GM12878 (cell line): ENCODE measurements at regions not wholly inside any gene's neighbourhood (a gene's known extent, or its start where the extent isn't known, plus 50 kb on each side); places are given as distances from the start of the nearest gene placed in this dataset.

Experiments used
- ATAC-seq: fragments of 200-7000 bp; cut with Tn5 transposase; 3 replicates; pipeline ENCODE4 v1.9.1; 2020; ENCODE audit warnings: mild to moderate bottlenecking, moderate library complexity
- BruUV-seq: library from RNA; stranded (reverse); fragments of 400-500 nt; replicated peaks from 2 replicates; lab custom pipeline; 2021; lab: Mats Ljungman, UMichigan
- CTCF ChIA-PET: fragments of 300-600 bp; sonication (Branson Sonifier 250); formaldehyde crosslinking; extraction: SDS; loops from one replicate; lab custom pipeline; 2021; ENCODE audit warnings: inconsistent platforms; lab: Yijun Ruan, JAX
- POLR2A ChIA-PET: fragments of 350-600 bp; formaldehyde crosslinking; extraction: SDS; loops from one replicate; lab custom pipeline; 2021; ENCODE audit warnings: inconsistent platforms; lab: Charles Lee
- RAD21 ChIA-PET: fragments of 300-600 bp; sonication (Branson Sonifier 250); formaldehyde crosslinking; loops from one replicate; lab custom pipeline; 2023; ENCODE audit warnings: antibody characterized with exemption; ENCODE audit not compliant: unreplicated experiment; lab: Charles Lee
- SMC1A ChIA-PET: fragments of 300-600 bp; sonication (Branson Sonifier 250); formaldehyde crosslinking; loops from one replicate; lab custom pipeline; 2023; ENCODE audit not compliant: unreplicated experiment, uncharacterized antibody; lab: Charles Lee
- DNase-seq: peaks from one replicate; pipeline ENCODE4 v3.0.0-alpha.2; 2011; ENCODE audit warnings: low read depth, low spot score
- FAIRE-seq: peaks from 3 replicates; lab custom pipeline; 2011; peaks lifted over from hg19 to GRCh38; lab: Jason Lieb, UNC
- H2AFZ ChIP-seq: 2 replicates; pipeline ENCODE4 v1.6.0; 2011; ENCODE audit warnings: low read depth, low read length, control low read depth; ENCODE audit not compliant: control insufficient read depth
- H3K27ac ChIP-seq: 2 replicates; pipeline ENCODE4 v1.5.1; 2011; ENCODE audit warnings: control low read depth; ENCODE audit not compliant: control insufficient read depth, insufficient read depth
- H3K27me3 ChIP-seq, 2 experiments: replicated peaks in 1 of 2; 2 replicates each; pipeline versions ENCODE4 v1.6.0 to v1.6.1; 2011; ENCODE audit warnings: low read length in 1 of 2; ENCODE audit not compliant: control insufficient read depth in 2 of 2, insufficient read depth in 2 of 2
- H3K36me3 ChIP-seq, 2 experiments: 2 replicates each; pipeline ENCODE4 v1.5.1; 2011; ENCODE audit warnings: low read length in 1 of 2; ENCODE audit not compliant: control insufficient read depth in 2 of 2, insufficient read depth in 2 of 2
- H3K4me1 ChIP-seq: 2 replicates; pipeline ENCODE4 v1.6.1; 2011; ENCODE audit warnings: mild to moderate bottlenecking, low read length, moderate library complexity, mixed read lengths; ENCODE audit not compliant: control insufficient read depth, insufficient read depth
- H3K4me2 ChIP-seq: 2 replicates; pipeline ENCODE4 v1.6.0; 2011; ENCODE audit warnings: control low read depth; ENCODE audit not compliant: control insufficient read depth, insufficient read depth
- H3K4me3 ChIP-seq: fragments of 200-600 bp; sonication (generic); 2 replicates; pipeline ENCODE4 v1.5.1; 2016
- H3K79me2 ChIP-seq: 2 replicates; pipeline ENCODE4 v1.6.0; 2011; ENCODE audit warnings: low read length; ENCODE audit not compliant: control insufficient read depth, insufficient read depth
- H3K9ac ChIP-seq: 2 replicates; pipeline ENCODE4 v1.8.0; 2011; ENCODE audit warnings: low read length, control low read depth, mixed read lengths; ENCODE audit not compliant: control insufficient read depth, insufficient read depth
- H3K9me3 ChIP-seq: replicated peaks from 3 replicates; pipeline ENCODE4 v1.5.1; 2011; ENCODE audit warnings: mild to moderate bottlenecking, low read length; ENCODE audit not compliant: control insufficient read depth, insufficient read depth
- H4K20me1 ChIP-seq: 2 replicates; pipeline ENCODE4 v1.6.0; 2011; ENCODE audit not compliant: control insufficient read depth, insufficient read depth
- BRCA1 ChIP-seq: IDR thresholded peaks from 2 replicates; pipeline ENCODE4 v1.6.1; 2011; ENCODE audit warnings: low read depth, low read length, improper control_type of control experiment
- IRF4 ChIP-seq: IDR thresholded peaks from 2 replicates; pipeline ENCODE4 v1.6.1; 2011; ENCODE audit warnings: low read depth, low read length
- KAT2A ChIP-seq: conservative IDR thresholded peaks from 2 replicates; pipeline ENCODE4 v1.6.1; 2011; ENCODE audit warnings: low read depth, low read length; ENCODE audit not compliant: control insufficient read depth
- MTA2 ChIP-seq: fragments of 450-650 bp; IDR thresholded peaks from 2 replicates; pipeline ENCODE4 v1.6.1; 2016; ENCODE audit warnings: low read depth, mild to moderate bottlenecking, moderate library complexity
- POLR2A ChIP-seq: IDR thresholded peaks from 2 replicates; pipeline ENCODE4 v1.6.1; 2011; ENCODE audit warnings: low read depth, mild to moderate bottlenecking, low read length
- RELA ChIP-seq: fragments of 450-650 bp; IDR thresholded peaks from 2 replicates; pipeline ENCODE4 v1.8.0; 2014; ENCODE audit warnings: borderline replicate concordance; ENCODE audit not compliant: partially characterized antibody
- SMAD1 ChIP-seq: fragments of 450-650 bp; IDR thresholded peaks from 2 replicates; pipeline ENCODE4 v1.6.1; 2018; ENCODE audit warnings: mild to moderate bottlenecking, low read depth; ENCODE audit not compliant: partially characterized antibody
- SUZ12 ChIP-seq: fragments of 200-600 bp; sonication (generic); IDR thresholded peaks from one replicate; pipeline ENCODE4 v1.6.1; 2018; ENCODE audit warnings: antibody characterized with exemption, mild to moderate bottlenecking; ENCODE audit not compliant: unreplicated experiment
- YBX1 ChIP-seq: fragments of 450-650 bp; IDR thresholded peaks from 2 replicates; pipeline ENCODE4 v1.6.1; 2016; ENCODE audit warnings: antibody characterized with exemption
- ZBED1 ChIP-seq: IDR thresholded peaks from 2 replicates; pipeline ENCODE4 v1.6.1; 2016; ENCODE audit warnings: borderline replicate concordance
- ZNF217 ChIP-seq: fragments of 450-650 bp; IDR thresholded peaks from 2 replicates; pipeline ENCODE4 v1.6.1; 2017; ENCODE audit warnings: antibody characterized with exemption, mild to moderate bottlenecking
- ZNF384 ChIP-seq: IDR thresholded peaks from 2 replicates; pipeline ENCODE4 v1.6.1; 2012; ENCODE audit warnings: low read depth, mild to moderate bottlenecking, low read length, improper control_type of control experiment, borderline replicate concordance
- WGBS: methylation state at CpG from one replicate; pipeline ENCODE4 v1.1.6; 2016; ENCODE audit warnings: low lambda C conversion rate; ENCODE audit not compliant: insufficient replicate concordance, insufficient coverage; ENCODE audit errors: missing lambda C conversion rate; 5-methylcytosine and 5-hydroxymethylcytosine counted together
- in situ Hi-C: fragments of 300-500 bp; cut with MboI; formaldehyde crosslinking; loops from 9 replicates; pipeline ENCODE4 v1.14.3; 2018; ENCODE audit warnings: mixed read lengths
- intact Hi-C: fragments of 100-400 bp; cut with micrococcal nuclease; formaldehyde crosslinking; loops from one replicate; pipeline ENCODE4 v1.14.2; 2022; ENCODE audit not compliant: unreplicated experiment
- TF ChIP-seq, protein P1 (sequence below): fragments of 450-650 bp; IDR thresholded peaks from 2 replicates; pipeline ENCODE4 v1.6.1; 2014; ENCODE audit warnings: mild to moderate bottlenecking
- TF ChIP-seq, protein P2 (sequence below): fragments of 450-650 bp; IDR thresholded peaks from 2 replicates; pipeline ENCODE4 v1.6.1; 2018; ENCODE audit warnings: mild to moderate bottlenecking, low read depth, moderate library complexity; ENCODE audit not compliant: partially characterized antibody
- TF ChIP-seq, protein P3 (sequence below): IDR thresholded peaks from 2 replicates; pipeline ENCODE4 v1.6.1; 2012; ENCODE audit warnings: low read depth, low read length, improper control_type of control experiment
- TF ChIP-seq, protein P4 (sequence below): fragments of 450-650 bp; formaldehyde crosslinking; IDR thresholded peaks from 2 replicates; pipeline ENCODE4 v1.5.0; 2022; ENCODE audit warnings: mild to moderate bottlenecking, missing genetic modification characterization

DNA sequence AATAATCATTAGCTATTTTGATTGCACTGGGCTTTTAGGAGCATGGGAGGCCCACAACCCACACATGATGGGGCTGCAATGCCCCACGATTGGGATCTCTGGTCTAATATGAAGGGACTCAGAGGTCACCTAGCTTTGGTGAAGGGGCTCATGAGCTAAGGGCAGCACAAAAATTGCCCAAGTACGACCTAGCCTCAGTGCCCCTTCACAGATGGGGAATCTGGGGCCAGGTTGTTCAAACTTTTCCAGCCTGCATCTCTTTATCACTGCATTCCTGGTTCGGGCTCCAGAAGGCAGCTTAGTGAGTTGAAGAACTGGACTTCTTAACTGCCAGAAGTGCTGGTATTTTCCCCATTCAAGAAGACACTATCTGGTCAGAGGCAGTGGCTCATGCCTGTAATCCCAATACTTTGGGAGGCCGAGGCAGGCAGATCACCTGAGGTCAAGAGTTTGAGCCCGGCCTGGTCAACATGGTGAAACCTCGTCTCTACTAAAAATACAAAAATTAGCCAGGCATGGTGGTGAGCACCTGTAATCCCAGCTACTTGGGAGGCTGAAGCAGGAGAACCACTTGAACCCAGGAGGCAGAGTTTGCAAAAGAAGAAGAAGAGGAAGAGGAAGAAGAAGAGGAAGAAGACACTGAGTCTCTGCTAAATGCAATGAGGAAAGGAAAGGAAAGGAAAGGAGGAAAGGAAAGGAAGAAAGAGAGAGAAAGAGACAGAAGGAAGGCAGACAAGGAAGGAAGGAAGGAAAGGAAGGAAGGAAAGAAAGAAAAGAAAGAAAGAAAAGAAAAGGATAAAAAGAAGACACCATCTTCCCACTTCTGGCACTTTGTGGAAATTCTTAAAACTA lies 258.5 kb upstream of the IRF2BP2 start:
- POLR2A ChIA-PET: interaction anchor here (1.4 kb wide), 1 partner anchor 10 kb away, joined by 7 read pairs; no protein-coding TSS in a partner anchor
- H3K36me3 ChIP-seq: no peaks in the 10 kb centered on the region
- H3K27me3 ChIP-seq: no peaks in the 10 kb centered on the region
- no peak overlapping the region for H2AFZ ChIP-seq
- no peak overlapping the region for H3K4me2 ChIP-seq
- no peak overlapping the region for H3K4me3 ChIP-seq
- H3K27ac ChIP-seq: no peak overlapping the region
- H3K9ac ChIP-seq: no peak overlapping the region
- H3K4me1 ChIP-seq: peaks cover 8% of the 10 kb centered on the region; the same call in 1 of the 2 replicates
- RAD21 ChIA-PET: interaction anchor here (0.8 kb wide), 1 partner anchor 11 kb away, joined by 3 read pairs; no protein-coding TSS in a partner anchor
- in situ Hi-C loops (no loop called here), intact Hi-C loops (no loop called here)
- no peaks in the 10 kb centered on the region for H4K20me1 ChIP-seq
- no TSS peak for BruUV-seq
- H3K79me2 ChIP-seq: no peaks in the 10 kb centered on the region
- SMC1A ChIA-PET: interaction anchor here (0.8 kb wide), 1 partner anchor 12 kb away, joined by 3 read pairs; no protein-coding TSS in a partner anchor
- ATAC-seq (no peak), DNase-seq (no peak), FAIRE-seq (no peak)
- WGBS: 45% methylated on average over 6 of the region's 6 CpGs
- CTCF ChIA-PET: interaction anchor here (0.6 to 1.3 kb wide), 5 partner anchors 8 to 382 kb away, joined by 3 to 4 read pairs (median 3); no protein-coding TSS in a partner anchor
- H3K9me3 ChIP-seq: peaks cover 4% of the 10 kb centered on the region; the same call in 2 of the 3 replicates
- TF ChIP-seq, protein P1, sequence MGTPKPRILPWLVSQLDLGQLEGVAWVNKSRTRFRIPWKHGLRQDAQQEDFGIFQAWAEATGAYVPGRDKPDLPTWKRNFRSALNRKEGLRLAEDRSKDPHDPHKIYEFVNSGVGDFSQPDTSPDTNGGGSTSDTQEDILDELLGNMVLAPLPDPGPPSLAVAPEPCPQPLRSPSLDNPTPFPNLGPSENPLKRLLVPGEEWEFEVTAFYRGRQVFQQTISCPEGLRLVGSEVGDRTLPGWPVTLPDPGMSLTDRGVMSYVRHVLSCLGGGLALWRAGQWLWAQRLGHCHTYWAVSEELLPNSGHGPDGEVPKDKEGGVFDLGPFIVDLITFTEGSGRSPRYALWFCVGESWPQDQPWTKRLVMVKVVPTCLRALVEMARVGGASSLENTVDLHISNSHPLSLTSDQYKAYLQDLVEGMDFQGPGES: no peak
- TF ChIP-seq BRCA1 (no peak), ZNF217 (no peak), YBX1 (no peak), MTA2 (no peak), POLR2A (no peak), ZNF384 (no peak), RELA (no peak), KAT2A (no peak), ZBED1 (no peak), SUZ12 (no peak), SMAD1 (no peak), IRF4 (no peak)
- TF ChIP-seq, protein P2, sequence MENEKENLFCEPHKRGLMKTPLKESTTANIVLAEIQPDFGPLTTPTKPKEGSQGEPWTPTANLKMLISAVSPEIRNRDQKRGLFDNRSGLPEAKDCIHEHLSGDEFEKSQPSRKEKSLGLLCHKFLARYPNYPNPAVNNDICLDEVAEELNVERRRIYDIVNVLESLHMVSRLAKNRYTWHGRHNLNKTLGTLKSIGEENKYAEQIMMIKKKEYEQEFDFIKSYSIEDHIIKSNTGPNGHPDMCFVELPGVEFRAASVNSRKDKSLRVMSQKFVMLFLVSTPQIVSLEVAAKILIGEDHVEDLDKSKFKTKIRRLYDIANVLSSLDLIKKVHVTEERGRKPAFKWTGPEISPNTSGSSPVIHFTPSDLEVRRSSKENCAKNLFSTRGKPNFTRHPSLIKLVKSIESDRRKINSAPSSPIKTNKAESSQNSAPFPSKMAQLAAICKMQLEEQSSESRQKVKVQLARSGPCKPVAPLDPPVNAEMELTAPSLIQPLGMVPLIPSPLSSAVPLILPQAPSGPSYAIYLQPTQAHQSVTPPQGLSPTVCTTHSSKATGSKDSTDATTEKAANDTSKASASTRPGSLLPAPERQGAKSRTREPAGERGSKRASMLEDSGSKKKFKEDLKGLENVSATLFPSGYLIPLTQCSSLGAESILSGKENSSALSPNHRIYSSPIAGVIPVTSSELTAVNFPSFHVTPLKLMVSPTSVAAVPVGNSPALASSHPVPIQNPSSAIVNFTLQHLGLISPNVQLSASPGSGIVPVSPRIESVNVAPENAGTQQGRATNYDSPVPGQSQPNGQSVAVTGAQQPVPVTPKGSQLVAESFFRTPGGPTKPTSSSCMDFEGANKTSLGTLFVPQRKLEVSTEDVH: no peak
- TF ChIP-seq, protein P3, sequence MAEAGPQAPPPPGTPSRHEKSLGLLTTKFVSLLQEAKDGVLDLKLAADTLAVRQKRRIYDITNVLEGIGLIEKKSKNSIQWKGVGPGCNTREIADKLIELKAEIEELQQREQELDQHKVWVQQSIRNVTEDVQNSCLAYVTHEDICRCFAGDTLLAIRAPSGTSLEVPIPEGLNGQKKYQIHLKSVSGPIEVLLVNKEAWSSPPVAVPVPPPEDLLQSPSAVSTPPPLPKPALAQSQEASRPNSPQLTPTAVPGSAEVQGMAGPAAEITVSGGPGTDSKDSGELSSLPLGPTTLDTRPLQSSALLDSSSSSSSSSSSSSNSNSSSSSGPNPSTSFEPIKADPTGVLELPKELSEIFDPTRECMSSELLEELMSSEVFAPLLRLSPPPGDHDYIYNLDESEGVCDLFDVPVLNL: no peak
- TF ChIP-seq, protein P4, sequence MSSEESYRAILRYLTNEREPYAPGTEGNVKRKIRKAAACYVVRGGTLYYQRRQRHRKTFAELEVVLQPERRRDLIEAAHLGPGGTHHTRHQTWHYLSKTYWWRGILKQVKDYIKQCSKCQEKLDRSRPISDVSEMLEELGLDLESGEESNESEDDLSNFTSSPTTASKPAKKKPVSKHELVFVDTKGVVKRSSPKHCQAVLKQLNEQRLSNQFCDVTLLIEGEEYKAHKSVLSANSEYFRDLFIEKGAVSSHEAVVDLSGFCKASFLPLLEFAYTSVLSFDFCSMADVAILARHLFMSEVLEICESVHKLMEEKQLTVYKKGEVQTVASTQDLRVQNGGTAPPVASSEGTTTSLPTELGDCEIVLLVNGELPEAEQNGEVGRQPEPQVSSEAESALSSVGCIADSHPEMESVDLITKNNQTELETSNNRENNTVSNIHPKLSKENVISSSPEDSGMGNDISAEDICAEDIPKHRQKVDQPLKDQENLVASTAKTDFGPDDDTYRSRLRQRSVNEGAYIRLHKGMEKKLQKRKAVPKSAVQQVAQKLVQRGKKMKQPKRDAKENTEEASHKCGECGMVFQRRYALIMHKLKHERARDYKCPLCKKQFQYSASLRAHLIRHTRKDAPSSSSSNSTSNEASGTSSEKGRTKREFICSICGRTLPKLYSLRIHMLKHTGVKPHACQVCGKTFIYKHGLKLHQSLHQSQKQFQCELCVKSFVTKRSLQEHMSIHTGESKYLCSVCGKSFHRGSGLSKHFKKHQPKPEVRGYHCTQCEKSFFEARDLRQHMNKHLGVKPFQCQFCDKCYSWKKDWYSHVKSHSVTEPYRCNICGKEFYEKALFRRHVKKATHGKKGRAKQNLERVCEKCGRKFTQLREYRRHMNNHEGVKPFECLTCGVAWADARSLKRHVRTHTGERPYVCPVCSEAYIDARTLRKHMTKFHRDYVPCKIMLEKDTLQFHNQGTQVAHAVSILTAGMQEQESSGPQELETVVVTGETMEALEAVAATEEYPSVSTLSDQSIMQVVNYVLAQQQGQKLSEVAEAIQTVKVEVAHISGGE: no peak
